ENCODE measurements at regions not wholly inside any gene's neighbourhood (a gene's known extent, or its start where the extent isn't known, plus 50 kb on each side); places are given as distances from the start of the nearest gene placed in this dataset.
"Not testable (repeated sequence)": the region's sequence is repeated elsewhere in the genome, so short reads cannot be mapped to it uniquely, and the experiment has no call there.

- ATAC-seq (no peak), DNase-seq (no peak)
- TF ChIP-seq CTCF (IDR thresholded peaks at IDR 0.05): no peak
- peaks cover 0 to 2% of the 10 kb centered on the region in 2 donors for H3K9me3 ChIP-seq
- H3K27me3 ChIP-seq: no peaks in the 10 kb centered on the region
- H3K4me3 ChIP-seq: no peak overlapping the region
- H3K27ac ChIP-seq: no peak overlapping the region
- H3K4me1 ChIP-seq: no peaks in the 10 kb centered on the region
- intact Hi-C loops (cut with DNase I): no loop called here
- H3K36me3 ChIP-seq: no peaks in the 10 kb centered on the region
Observed at GRCh38 chr2:195094330-195094729, 562.7 kb upstream of the SLC39A10 start.

GRCh38 chr2:195092341-195092740, 564.7 kb upstream of the SLC39A10 start:
- intact Hi-C loops (cut with DNase I): no loop called here
- no peak for TF ChIP-seq CTCF (IDR thresholded peaks at IDR 0.05)
- no peaks in the 10 kb centered on the region for H3K4me1 ChIP-seq

GRCh38 chr2:195072806-195073205, 584.2 kb upstream of the SLC39A10 start:
- H3K4me3 ChIP-seq; H3K36me3 ChIP-seq; H3K9me3 ChIP-seq; DNase-seq; H3K4me1 ChIP-seq; H3K27me3 ChIP-seq; H3K27ac ChIP-seq; ATAC-seq; intact Hi-C loops (cut with DNase I): not testable (repeated sequence)

More at GRCh38 chr2:195092341-195092740, 564.7 kb upstream of the SLC39A10 start:
- ATAC-seq (no peak), DNase-seq (no peak)
- Histone ChIP-seq H3K4me3 (no peak overlapping the region), H3K27ac (no peak overlapping the region), H3K36me3 (no peaks in the 10 kb centered on the region), H3K27me3 (no peaks in the 10 kb centered on the region), H3K9me3 (peaks cover 0 to 4% of the 10 kb centered on the region in 2 donors)

- H3K27ac ChIP-seq: no peak overlapping the region
- DNase-seq (no peak), ATAC-seq (no peak)
- H3K4me3 ChIP-seq: no peak overlapping the region
- TF ChIP-seq CTCF (IDR thresholded peaks at IDR 0.05): no peak
- H3K36me3 ChIP-seq: no peaks in the 10 kb centered on the region
- H3K4me1 ChIP-seq: no peaks in the 10 kb centered on the region
- no peaks in the 10 kb centered on the region for H3K27me3 ChIP-seq
- intact Hi-C loops (cut with DNase I): no loop called here
- no peaks in the 10 kb centered on the region for H3K9me3 ChIP-seq
Observed at GRCh38 chr2:195057001-195057400, 600.0 kb upstream of the SLC39A10 start.

- H3K27me3 ChIP-seq: no peaks in the 10 kb centered on the region
- ATAC-seq: no peak
- no peak for DNase-seq
- no peaks in the 10 kb centered on the region for H3K4me1 ChIP-seq
- intact Hi-C loops (cut with DNase I): no loop called here
- TF ChIP-seq CTCF (IDR thresholded peaks at IDR 0.05): no peak
- H3K9me3 ChIP-seq: no peaks in the 10 kb centered on the region
- no peak overlapping the region for H3K27ac ChIP-seq
- no peak overlapping the region for H3K4me3 ChIP-seq
- H3K36me3 ChIP-seq: no peaks in the 10 kb centered on the region
Observed at GRCh38 chr2:195055996-195056395, 601.0 kb upstream of the SLC39A10 start.

- ATAC-seq: no peak
- no peak overlapping the region for H3K27ac ChIP-seq
Observed at GRCh38 chr2:195051401-195051800, 605.6 kb upstream of the SLC39A10 start.

More at GRCh38 chr2:195051401-195051800, 605.6 kb upstream of the SLC39A10 start:
- H3K9me3 ChIP-seq: no peaks in the 10 kb centered on the region
- no peak for DNase-seq
- no peak overlapping the region for H3K4me3 ChIP-seq
- no peaks in the 10 kb centered on the region for H3K36me3 ChIP-seq
- no peaks in the 10 kb centered on the region for H3K27me3 ChIP-seq
- H3K4me1 ChIP-seq: no peaks in the 10 kb centered on the region
- no peak for TF ChIP-seq CTCF (IDR thresholded peaks at IDR 0.05)
- intact Hi-C loops (cut with DNase I): no loop called here

Measured in left lung (tissue), 4 donors.